LoVo (cell line): ENCODE measurements at regions not wholly inside any gene's neighbourhood (a gene's known extent, or its start where the extent isn't known, plus 50 kb on each side); places are given as distances from the start of the nearest gene placed in this dataset.
A peak's percentile ranks its signal among the peaks of the same experiment; 100 is the strongest.
"Not testable (repeated sequence)": the region's sequence is repeated elsewhere in the genome, so short reads cannot be mapped to it uniquely, and the experiment has no call there.

ENCODE experiments used
- DNase-seq: peaks from one replicate; pipeline ENCODE4 v3.0.0-alpha.2; 2016; ENCODE audit warnings: low spot score

- DNase-seq, result no peak
These were observed 280.7 kb upstream of the KLHL4 start for GRCh38 chrX:87236830-87237440.

- DNase-seq, result no peak
These were observed 252.1 kb upstream of the KLHL4 start for GRCh38 chrX:87265518-87265917.

- DNase-seq, result no peak
These were observed 245.1 kb upstream of the KLHL4 start for GRCh38 chrX:87272491-87272890.

GRCh38 chrX:87299563-87300160, 217.9 kb upstream of the KLHL4 start:
- DNase-seq, result peak; percentile 0

- no peak for DNase-seq
These were observed 206.8 kb upstream of the KLHL4 start for GRCh38 chrX:87310780-87311179.

- no peak for DNase-seq
These were observed 190.3 kb upstream of the KLHL4 start for GRCh38 chrX:87327267-87327666.

GRCh38 chrX:87337267-87337666, 180.3 kb upstream of the KLHL4 start:
- no peak for DNase-seq

- peak; percentile 2 for DNase-seq
These were observed 179.1 kb upstream of the KLHL4 start for GRCh38 chrX:87338510-87338909.

- no peak for DNase-seq
These were observed 146.7 kb upstream of the KLHL4 start for GRCh38 chrX:87370865-87371264.

- no peak for DNase-seq
These were observed 143.3 kb upstream of the KLHL4 start for GRCh38 chrX:87374324-87374723.

- no peak for DNase-seq
These were observed 140.7 kb upstream of the KLHL4 start for GRCh38 chrX:87376896-87377295.

- DNase-seq, result no peak
These were observed 129.2 kb upstream of the KLHL4 start for GRCh38 chrX:87388381-87388780.

GRCh38 chrX:87391742-87392141, 125.9 kb upstream of the KLHL4 start:
- no peak for DNase-seq

- DNase-seq, result no peak
These were observed 125.2 kb upstream of the KLHL4 start for GRCh38 chrX:87392369-87392768.

GRCh38 chrX:87397103-87397886, 120.3 kb upstream of the KLHL4 start:
- no peak for DNase-seq

GRCh38 chrX:87402256-87402655, 115.3 kb upstream of the KLHL4 start:
- DNase-seq, result no peak

GRCh38 chrX:87403551-87403950, 114.1 kb upstream of the KLHL4 start:
- no peak for DNase-seq

GRCh38 chrX:87409113-87409841, 108.3 kb upstream of the KLHL4 start:
- DNase-seq, result peak; percentile 46

GRCh38 chrX:87425618-87426017, 92.0 kb upstream of the KLHL4 start:
- DNase-seq, result no peak

GRCh38 chrX:87434618-87435017, 83.0 kb upstream of the KLHL4 start:
- no peak for DNase-seq

GRCh38 chrX:87448613-87449012, 69.0 kb upstream of the KLHL4 start:
- DNase-seq, result not testable (repeated sequence)

GRCh38 chrX:87465757-87466156, 51.8 kb upstream of the KLHL4 start:
- not testable (repeated sequence) for DNase-seq
